Fibroblast of lung (primary cell): ENCODE measurements at regions not wholly inside any gene's neighbourhood (a gene's known extent, or its start where the extent isn't known, plus 50 kb on each side); places are given as distances from the start of the nearest gene placed in this dataset.

Experiments
- DNase-seq, 2 donors: peaks; one replicate each; pipeline versions ENCODE4 v3.0.0 to v3.0.0-alpha.2; 2010; ENCODE audit warnings: low read depth in 2 of 2
- H2AFZ ChIP-seq: 2 replicates; pipeline ENCODE4 v1.5.1; 2012; ENCODE audit warnings: low read length, control low read depth, inconsistent platforms
- H3K27ac ChIP-seq: 2 replicates; pipeline ENCODE4 v1.5.1; 2011; ENCODE audit warnings: low read length, control low read depth; ENCODE audit not compliant: insufficient read depth
- H3K27me3 ChIP-seq: 2 replicates; pipeline ENCODE4 v1.5.1; 2011; ENCODE audit warnings: mild to moderate bottlenecking, low read length; ENCODE audit not compliant: control insufficient read depth, insufficient read depth
- H3K36me3 ChIP-seq: 2 replicates; pipeline ENCODE4 v1.5.1; 2011; ENCODE audit warnings: low read length; ENCODE audit not compliant: control insufficient read depth, insufficient read depth
- H3K4me1 ChIP-seq: 2 replicates; pipeline ENCODE4 v1.5.1; 2011; ENCODE audit warnings: low read length; ENCODE audit not compliant: control insufficient read depth, insufficient read depth; ENCODE audit errors: extremely low read depth
- H3K4me2 ChIP-seq: 2 replicates; pipeline ENCODE4 v1.5.1; 2011; ENCODE audit warnings: low read length, control low read depth; ENCODE audit not compliant: insufficient read depth; ENCODE audit errors: extremely low read depth
- H3K4me3 ChIP-seq, 4 experiments: fragments of 200-600 bp in 1 of 4; sonication (generic) in 1 of 4; replicated peaks in 1 of 4; 2 replicates each; pipeline ENCODE4 v1.5.1; 2011 to 2016; ENCODE audit warnings: low read length in 4 of 4, low read depth in 3 of 4, mild to moderate bottlenecking in 3 of 4, control low read depth in 2 of 4, inconsistent platforms in 1 of 4, mixed read lengths in 1 of 4; ENCODE audit not compliant: insufficient read depth in 1 of 4; ENCODE audit errors: control extremely low read depth in 1 of 4
- H3K79me2 ChIP-seq: 2 replicates; pipeline ENCODE4 v1.5.1; 2012; ENCODE audit warnings: mild to moderate bottlenecking, low read length, inconsistent platforms; ENCODE audit not compliant: control insufficient read depth, insufficient read depth
- H3K9ac ChIP-seq: 2 replicates; pipeline ENCODE4 v1.5.1; 2011; ENCODE audit warnings: mild to moderate bottlenecking, low read length, control low read depth; ENCODE audit not compliant: insufficient read depth
- H3K9me3 ChIP-seq: 2 replicates; pipeline ENCODE4 v1.5.1; 2012; ENCODE audit warnings: low read depth, low read length; ENCODE audit not compliant: control insufficient read depth, insufficient read depth
- H4K20me1 ChIP-seq: 2 replicates; pipeline ENCODE4 v1.5.1; 2011; ENCODE audit warnings: low read length; ENCODE audit not compliant: control insufficient read depth, insufficient read depth; ENCODE audit errors: extremely low read depth
- CTCF ChIP-seq, 2 donors: IDR thresholded peaks in 1 of 2; conservative IDR thresholded peaks in 1 of 2; 1 replicate in 1 of 2; 2 replicates in 1 of 2; pipeline ENCODE4 v1.5.1; 2011 to 2012; ENCODE audit warnings: low read length in 2 of 2, control low read depth in 1 of 2, inconsistent platforms in 1 of 2, low read depth in 1 of 2, mild to moderate bottlenecking in 1 of 2
- EZH2 ChIP-seq: IDR thresholded peaks from 2 replicates; pipeline ENCODE4 v1.5.1; 2012; ENCODE audit warnings: low read length, control low read depth, mild to moderate bottlenecking; ENCODE audit errors: missing control alignments

GRCh38 chr6:81906709-81907204, 154.3 kb upstream of the TENT5A start:
- Histone ChIP-seq H3K9me3 (no peaks in the 10 kb centered on the region), H3K4me1 (no peaks in the 10 kb centered on the region), H4K20me1 (no peaks in the 10 kb centered on the region), H3K4me2 (no peak overlapping the region), H2AFZ (no peak overlapping the region), H3K27ac (no peak overlapping the region), H3K9ac (no peak overlapping the region), H3K79me2 (no peaks in the 10 kb centered on the region), H3K36me3 (no peaks in the 10 kb centered on the region), H3K27me3 (no peaks in the 10 kb centered on the region), H3K4me3 (no peak overlapping the region)
- no peak for DNase-seq
- no peak for TF ChIP-seq EZH2
- no peak for TF ChIP-seq CTCF (conservative IDR thresholded peaks at IDR 0.05 in 1 of 2, IDR thresholded peaks at IDR 0.05 in 1 of 2; ENCODE audit: low read depth in 1 of 2, low read length in 2 of 2)

DNA sequence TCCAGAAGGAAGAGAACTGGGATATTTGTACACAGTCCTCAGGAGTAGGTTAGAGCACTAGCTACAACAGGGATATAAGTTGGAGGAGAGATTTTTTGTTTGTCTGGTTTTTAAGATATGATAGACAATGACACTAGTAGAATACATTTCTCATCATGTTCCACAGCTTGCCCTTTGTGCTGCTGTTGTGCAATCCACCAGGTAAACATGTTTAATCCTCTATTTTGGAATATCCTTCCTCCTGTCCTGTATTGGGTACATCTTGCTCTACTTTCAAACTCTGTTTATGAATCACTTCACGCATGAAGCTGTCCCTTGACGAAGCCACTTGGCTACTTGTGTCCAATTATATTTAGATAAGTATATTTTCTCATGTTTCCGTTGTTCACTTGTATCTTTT, 153.6 kb upstream of the TENT5A start:
- TF ChIP-seq EZH2 (no peak), CTCF (conservative IDR thresholded peaks at IDR 0.05 in 1 of 2, IDR thresholded peaks at IDR 0.05 in 1 of 2; ENCODE audit: low read depth in 1 of 2, low read length in 2 of 2) (no peak)
- Histone ChIP-seq H3K9me3 (no peaks in the 10 kb centered on the region), H3K27ac (no peak overlapping the region), H3K9ac (no peak overlapping the region), H2AFZ (no peak overlapping the region), H3K36me3 (no peaks in the 10 kb centered on the region), H3K79me2 (no peaks in the 10 kb centered on the region), H3K4me3 (no peak overlapping the region), H3K4me1 (peaks cover 2% of the 10 kb centered on the region), H3K27me3 (no peaks in the 10 kb centered on the region), H4K20me1 (no peaks in the 10 kb centered on the region), H3K4me2 (no peak overlapping the region)
- no peak for DNase-seq

DNA sequence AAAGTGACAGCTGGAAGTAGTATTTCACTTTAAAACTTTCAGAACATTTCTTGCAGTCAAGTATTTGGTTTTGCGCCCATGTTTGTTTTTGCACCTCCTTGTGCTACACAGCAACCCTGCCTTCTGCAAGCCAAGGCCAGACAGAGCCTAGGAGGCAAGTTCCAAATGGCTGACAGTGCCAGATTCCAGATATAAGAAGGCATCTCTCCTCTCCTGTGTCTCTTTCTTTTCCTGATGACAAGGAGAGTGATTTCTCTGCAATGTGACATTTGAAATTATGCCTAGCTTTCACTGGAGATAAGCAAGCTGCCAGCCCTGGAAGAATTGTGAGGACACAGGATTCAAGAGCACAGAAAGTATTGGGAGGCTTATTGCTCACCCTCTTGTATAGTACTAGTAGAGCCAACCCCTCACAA, 149.1 kb upstream of the TENT5A start:
- Histone ChIP-seq H3K4me2 (no peak overlapping the region), H3K79me2 (no peaks in the 10 kb centered on the region), H4K20me1 (no peaks in the 10 kb centered on the region), H3K27me3 (no peaks in the 10 kb centered on the region), H2AFZ (no peak overlapping the region), H3K9me3 (no peaks in the 10 kb centered on the region), H3K27ac (no peak overlapping the region), H3K9ac (no peak overlapping the region), H3K4me3 (no peak overlapping the region), H3K36me3 (no peaks in the 10 kb centered on the region), H3K4me1 (peaks cover 10% of the 10 kb centered on the region)
- TF ChIP-seq CTCF (conservative IDR thresholded peaks at IDR 0.05 in 1 of 2, IDR thresholded peaks at IDR 0.05 in 1 of 2; ENCODE audit: low read depth in 1 of 2, low read length in 2 of 2) (no peak), EZH2 (no peak)
- DNase-seq, result no peak
